GM19025 (cell line): ENCODE measurements at regions not wholly inside any gene's neighbourhood (a gene's known extent, or its start where the extent isn't known, plus 50 kb on each side); places are given as distances from the start of the nearest gene placed in this dataset.

ENCODE experiments used
- ATAC-seq: cut with Tn5 transposase; IDR thresholded peaks from one replicate; pipeline ENCODE4 v1.9.1; 2021; ENCODE audit warnings: mild to moderate bottlenecking, low read depth, moderate library complexity; ENCODE audit not compliant: unreplicated experiment

DNA sequence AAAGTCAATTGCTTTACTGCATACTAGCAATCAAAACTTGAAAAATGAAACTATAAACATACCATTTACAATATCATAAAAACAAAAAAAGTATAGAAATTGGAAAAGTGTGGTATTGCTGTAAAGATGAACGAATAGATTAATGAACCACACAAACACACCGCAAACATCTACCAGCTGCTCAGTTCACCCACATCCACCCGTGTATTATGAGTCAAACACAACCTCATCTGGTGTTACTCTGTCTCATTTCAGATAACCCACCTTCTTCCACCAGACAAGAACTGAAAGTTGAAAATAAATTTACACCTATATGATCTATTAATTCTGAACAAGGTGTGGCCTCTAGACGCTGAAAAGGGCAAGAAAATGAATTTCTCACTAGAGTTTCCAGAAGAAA is 53.3 kb downstream of the BLID start:
- ATAC-seq, result no peak

DNA sequence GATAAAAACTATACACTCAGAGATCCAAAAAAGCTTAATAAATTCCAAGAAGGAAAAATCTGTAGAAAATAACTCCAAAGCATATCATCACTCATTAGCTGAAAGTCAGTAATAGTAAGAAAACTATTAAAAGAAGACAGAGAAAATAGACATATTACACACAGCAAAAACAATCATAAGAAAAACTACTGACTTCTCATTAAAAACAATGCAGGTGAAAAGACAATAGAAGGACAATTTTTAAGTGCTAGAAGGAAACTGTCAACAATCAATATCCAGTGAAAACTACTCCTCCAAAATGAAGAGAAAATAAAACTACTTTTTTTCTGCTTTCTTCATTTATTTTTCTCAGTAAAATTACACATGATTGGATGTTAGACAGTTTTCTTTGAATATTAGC is 56.5 kb downstream of the BLID start:
- ATAC-seq, result no peak

DNA sequence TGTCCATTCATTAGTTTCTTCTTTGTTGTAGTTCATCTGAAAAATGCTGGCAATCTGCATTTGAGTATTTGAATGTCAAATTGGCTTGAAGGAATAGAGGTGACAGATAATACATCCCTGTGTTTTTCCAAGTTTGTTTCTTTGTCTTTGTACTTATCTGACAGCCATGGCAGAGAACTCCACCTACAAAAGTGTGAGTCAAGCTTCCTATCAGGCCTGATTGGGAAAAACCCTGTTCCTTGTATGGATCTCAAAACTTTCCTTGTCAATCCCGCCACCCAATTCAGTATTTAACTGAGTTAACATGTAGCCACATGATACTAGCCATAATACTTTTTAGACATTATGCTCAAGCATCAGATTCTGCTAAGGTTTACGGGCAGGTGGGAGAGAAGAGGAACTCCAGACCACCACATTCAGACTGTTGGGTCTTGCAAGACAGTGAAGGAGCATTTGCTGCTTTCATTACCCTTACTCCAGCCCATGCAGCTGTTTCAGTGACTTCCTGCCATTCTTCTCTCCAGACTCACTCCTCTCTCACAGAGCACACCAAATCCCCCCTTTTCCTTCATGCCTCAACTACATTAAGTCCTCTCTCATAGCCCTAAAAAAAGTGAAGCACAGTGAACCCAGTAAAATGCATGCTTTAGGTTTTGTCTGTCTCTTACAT is 65.9 kb downstream of the BLID start:
- no peak for ATAC-seq

DNA sequence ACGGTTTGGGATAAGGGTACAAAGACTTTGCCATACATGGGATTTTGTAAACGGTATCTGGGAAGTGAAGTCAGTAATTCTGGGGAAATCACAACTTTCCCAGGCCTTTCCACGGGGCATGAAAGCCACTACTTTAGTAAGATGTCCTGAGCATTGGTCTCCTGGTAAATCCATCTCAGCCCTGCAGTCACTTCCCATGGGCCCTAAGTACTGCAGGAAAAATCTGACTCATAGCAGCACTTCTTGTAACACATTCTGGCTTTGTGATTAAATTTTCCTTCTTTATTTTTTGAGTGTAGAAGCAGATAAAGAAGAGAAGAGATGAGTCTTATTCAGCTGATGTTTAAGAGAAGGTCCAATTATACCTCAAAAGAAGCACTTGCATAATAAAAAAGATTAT is 67.6 kb downstream of the BLID start:
- no peak for ATAC-seq

DNA sequence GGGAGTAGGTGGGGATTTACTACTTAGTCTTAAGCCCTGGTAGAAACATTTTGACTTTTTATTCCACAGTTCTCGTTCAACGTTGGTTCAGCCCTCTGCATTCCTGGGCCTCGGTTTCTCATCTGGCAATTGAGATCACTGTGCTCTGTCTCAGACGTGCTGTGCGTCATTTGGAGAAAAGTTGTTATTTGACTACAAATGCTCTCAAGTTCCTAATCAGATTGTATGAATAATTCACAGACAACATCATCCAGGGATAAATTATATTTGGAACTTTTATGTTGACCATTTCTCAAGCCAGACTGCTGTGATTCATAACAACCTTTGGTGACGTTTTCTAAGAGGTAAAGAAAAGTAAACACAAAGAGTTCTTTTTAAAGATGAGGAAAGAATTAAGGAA is 69.2 kb downstream of the BLID start:
- ATAC-seq, result no peak

DNA sequence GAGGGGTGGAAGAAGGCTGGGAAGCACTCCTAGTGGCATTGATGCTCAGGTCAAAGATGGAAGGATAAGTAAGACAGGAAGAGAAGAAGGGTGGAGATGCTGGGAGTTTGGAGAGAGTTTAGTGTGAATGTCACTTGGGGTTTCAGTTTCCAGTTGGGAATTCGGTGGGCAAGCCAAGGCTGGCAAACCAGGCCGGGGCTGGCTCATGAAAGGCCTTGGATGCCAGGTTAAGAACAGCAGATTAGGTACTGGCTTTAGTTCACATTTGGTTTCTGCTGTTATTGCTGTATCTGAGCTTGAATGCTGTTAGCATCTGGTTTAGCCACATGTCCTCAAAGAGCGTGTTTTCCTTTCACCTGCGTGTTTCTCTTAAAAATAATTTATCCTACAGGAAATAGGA is 69.6 kb downstream of the BLID start:
- ATAC-seq, result no peak

DNA sequence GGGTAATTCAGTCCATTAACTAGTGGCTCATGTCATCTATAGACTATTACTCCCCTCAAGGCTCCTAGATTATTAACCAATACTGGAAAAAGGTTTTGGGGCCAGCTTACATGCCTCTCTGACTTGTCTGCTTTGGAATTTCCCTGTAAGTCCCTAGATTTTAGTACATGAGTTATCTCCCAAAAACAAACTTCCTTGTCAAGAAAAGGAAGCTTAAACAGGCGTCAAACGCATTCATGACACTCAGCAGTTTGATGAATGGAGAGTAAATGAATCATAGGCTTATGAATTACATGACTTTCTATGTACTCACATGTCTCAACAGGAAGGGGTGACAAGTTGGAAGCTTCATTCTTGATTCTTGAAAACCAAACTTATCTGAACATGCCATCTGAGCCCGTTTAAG is 70.8 kb downstream of the BLID start:
- ATAC-seq, result no peak

DNA sequence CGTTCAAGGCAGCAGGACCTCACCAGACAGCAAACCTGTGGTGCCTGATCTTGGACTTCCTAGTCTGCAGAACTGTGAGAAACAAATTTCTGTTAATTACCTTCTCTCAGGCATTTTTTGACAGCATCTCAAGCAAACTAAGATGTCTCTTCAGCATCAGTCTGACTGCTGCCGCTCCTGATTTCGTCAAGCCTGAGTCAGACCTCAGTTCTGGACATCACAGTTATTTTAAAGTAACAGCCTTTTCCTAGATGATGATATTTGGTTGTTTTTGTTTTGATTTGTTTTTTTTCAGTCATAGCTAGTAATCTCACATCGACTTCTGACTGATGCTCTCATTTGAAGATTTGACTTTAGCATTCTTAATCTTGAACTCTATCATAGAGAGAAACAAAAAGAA is 71.9 kb downstream of the BLID start:
- ATAC-seq, result no peak

DNA sequence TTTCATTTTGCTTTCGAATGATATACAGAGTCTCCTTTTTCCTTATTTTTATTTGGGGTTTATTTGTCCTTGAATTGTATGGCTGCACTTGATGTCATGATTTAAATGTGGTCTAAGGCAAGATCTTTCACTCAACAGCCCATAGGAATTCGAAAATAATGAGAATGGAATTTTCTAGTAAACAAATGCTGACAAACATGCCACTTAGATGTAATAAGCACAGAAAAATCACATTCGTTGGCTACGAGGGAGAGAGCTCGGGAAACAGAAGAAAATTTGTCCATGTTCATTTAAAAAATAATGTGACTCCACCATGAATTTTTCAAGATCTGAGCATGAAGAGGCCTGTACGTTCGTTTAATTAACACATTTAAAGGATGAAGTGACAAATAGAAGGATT is 73.0 kb downstream of the BLID start:
- no peak for ATAC-seq

DNA sequence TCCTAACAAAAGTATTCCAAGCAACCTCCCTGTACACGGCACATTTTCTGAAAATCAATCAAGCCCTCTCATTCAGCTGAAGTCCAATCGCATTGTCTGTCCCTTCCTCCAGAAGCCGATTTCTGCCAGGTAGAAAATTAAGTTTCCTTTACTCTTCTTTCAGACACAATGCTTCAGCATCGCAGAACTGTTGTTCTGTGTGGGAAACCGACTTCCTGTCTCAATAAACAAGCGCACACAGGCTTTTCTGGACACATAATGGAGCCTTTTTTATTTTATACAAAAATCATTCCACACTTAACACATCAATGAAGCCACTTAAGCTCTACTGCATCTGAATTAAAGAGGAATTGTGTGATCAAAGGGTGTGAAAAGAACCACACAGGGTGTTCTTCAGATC is 75.6 kb downstream of the BLID start:
- ATAC-seq, result no peak

DNA sequence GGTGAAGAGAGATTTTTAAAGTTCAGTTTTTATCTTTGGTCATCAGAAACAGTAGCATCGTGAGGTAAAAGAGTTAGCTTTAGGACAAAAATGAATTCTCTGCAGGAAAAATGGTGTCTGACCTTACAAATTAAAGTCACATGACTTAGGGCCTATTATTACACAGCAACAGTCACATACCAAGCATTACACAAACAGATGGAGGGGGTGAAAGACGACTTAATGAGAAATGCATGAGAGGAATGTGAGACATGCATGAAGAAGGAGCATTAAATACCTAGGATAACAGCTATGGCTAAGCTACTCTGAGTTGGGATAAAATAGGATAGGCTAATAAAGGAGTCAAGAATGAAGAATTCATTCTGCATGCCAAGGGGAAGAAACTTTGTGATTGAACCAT is 77.5 kb downstream of the BLID start:
- no peak for ATAC-seq

DNA sequence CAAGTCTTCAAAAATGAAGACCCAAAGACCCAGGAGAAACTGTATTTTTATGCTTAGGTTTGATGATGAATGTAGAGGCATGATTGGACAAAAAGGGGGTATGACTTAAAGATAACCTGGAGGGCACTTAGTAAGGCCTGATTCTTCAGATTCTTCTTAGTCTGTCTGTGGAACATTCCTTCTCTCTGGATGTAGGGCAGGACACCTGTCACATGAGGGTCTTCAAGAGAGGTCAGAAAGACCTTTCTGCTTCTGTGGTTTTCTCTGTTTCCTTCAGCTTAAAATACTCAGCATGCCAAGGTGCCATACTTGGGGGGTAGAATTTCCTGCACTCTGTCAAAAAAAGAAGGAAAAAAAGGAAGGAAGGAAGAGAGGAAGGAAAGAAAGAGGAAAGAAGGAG is 78.1 kb downstream of the BLID start:
- ATAC-seq, result no peak

DNA sequence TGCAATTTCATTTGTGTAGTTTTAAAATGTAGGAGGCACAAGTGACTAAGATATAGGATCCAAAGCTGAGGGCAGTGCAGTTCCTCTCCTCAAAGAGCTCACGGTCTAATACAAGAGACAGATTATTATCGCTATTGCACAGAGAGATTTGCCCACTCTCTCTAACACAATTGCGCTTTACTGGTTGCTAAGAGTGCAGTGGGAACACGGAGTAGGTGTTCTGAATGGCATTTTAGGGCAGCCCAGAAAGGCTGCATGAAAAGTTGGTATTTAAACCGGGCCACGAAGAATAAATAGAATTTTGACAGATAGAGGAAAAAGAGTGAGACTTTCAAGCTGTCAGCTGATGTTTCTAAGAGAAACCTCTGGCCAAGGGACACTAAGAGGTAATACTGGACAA is 79.5 kb downstream of the BLID start:
- ATAC-seq, result no peak

DNA sequence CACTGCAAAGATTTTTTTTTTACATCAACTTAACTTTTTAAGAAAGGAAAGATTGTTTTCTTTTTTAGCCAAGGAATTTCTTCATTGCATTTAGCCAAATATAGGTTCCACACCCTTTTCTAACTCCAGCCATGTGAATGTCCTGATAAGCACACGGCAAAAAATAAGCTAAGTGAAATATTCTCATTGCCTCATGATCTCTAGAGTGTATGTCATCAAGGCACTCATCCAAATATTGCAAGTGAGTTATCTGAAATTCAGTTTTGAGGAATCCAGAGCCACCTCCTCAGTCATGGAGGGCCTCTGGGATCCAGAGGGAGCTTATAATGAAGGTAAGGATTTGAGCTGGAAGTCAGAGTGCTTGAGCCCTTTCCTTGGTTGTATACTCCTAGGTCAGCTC is 80.0 kb downstream of the BLID start:
- no peak for ATAC-seq

DNA sequence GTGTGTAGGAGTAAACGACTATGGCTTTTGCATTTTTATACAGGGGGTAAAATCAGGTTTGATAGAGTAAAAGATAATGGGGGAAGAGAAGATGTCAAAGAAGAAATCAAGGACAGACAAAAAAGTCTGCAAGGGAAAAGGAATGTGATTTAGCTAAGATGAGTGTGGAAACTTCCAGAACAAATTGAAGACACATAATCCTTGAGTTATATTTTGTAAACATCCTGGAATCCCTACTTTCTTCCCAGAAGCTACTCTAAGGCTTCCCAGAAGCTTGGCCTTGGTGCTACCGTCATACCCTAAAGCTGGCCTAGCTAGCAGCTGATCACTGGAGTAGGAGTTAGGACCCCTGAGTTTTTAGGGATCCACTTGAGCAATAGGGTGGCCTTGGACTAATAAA is 82.4 kb downstream of the BLID start:
- no peak for ATAC-seq

DNA sequence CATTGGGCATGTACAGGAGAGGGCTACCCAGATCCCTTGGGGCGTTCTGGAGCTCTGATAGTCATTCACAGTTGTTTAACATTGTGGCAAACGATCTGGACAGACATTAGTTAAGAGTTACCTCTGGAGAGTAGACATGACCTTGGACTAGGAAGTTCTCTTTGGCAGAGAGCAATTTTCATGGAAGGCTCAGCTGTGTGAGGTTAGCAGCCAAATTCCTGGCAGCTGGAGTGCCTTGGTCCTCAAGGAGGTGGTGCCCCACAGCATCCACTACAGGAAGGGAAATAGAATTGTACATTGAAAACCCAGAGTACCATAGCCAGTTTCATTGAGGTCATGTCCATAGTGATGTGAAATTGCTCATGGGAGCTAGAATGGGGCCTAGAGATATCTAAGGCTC is 82.8 kb downstream of the BLID start:
- ATAC-seq, result no peak

DNA sequence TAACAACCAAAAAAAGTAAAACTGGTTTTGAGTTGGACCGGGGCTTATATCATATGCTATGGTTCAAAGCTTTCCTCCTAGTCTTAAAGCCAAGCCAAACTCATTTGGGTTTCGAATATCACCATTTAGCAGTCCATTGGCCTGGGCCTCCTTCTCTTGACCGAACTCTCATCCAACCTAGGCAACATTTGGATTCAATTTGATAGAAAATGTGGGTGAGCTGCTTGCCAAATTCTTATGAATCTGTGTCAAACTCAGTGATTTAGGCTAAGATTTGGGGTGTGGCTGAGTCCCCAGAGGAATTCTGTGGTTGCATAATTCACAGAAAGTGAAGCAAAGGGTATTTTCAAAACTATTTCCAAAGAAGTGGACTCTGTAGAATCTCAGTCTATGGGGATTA is 83.7 kb downstream of the BLID start:
- no peak for ATAC-seq

DNA sequence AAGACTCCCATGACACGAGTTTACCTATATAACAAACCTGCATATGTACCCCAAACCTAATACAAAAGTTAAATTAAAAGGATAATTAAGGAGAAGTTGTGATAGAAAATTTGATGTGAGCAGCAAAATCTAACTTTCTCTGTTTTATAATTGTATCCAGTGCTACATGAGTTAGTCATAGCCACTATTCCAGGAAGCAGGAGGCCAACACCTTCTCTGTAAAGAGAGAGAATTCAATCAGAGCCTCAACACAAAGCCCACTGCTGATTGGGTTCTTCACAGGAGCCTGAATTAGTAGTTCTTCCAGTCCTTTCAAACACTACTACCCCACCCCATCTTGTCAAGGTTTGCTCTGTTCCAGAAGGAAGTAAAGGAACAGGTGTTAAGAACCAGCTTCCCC is 84.2 kb downstream of the BLID start:
- ATAC-seq, result no peak

DNA sequence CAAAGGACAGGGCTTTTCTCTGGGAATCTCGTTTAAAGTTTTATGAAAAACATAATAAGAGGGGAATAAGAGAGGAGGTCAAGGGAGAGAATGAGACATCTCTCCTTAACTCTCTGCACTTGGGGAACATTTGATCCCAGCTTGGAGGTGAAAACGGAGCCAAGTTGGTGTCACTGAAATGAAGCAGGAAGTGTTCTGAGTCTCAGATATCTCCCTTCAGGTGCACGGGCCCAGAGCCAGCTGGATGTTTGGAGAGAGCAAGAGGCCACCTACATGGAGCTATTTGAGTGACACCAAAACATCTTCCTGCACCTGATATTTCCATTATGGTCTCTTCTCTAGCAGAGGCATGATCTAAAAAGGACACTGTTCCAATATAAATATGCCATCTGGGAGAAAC is 85.7 kb downstream of the BLID start:
- no peak for ATAC-seq

DNA sequence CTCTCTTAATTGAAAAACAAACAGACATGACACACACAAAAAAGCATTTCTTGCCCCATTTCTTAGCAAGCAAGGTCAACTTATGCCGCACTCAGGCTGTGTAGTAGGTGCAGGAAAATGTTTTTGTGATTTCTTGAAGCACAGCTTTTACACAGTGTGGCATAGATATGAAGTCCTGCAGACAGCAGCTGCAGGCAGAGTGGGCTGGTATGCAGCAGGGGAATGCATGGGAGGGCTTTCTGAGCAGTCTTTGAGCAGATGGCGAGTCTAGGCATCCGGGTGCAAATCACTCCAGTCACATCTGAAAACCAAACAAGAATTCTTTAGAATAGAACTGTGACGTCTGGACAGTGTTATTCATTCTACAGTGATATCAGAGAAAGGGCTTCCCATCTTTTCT is 87.5 kb downstream of the BLID start:
- ATAC-seq, result no peak

DNA sequence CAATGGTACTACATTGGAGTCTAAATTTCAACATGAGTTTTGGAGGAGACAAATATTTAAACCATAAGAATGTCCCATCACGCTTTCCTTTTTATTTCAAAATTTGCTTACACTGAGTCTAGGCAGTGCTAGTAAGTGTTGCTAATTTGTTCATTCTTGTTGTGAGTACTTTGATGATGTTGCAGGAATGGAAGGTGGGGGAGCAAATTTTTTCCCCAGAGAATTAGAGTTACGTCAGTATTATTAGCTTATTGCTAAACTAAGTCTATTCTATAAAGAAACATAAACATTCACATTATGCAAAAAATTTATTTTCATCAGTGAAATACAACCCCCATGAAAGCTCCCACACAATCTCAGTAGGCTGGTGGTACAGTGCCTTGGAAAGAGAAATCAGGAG is 88.0 kb downstream of the BLID start:
- ATAC-seq, result no peak

DNA sequence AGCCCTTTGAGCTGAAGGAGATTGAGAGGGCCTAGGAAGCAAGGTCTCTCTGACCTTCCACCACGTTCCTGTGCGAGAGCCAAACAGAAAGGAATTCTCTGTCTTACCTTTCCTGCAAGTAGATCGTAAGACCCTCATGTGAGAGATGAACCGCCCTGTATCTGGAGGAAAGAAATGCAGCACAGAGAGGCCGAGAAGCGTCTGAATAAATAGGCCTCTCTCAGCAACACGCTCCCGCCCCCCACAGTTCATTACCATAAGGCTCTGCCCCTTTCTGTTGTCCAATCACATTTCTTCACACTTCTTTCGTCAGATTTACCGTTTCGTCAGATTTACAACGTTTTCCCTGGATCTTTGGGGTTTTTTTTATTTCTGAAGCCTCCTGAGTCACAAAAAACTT is 90.3 kb downstream of the BLID start:
- no peak for ATAC-seq

DNA sequence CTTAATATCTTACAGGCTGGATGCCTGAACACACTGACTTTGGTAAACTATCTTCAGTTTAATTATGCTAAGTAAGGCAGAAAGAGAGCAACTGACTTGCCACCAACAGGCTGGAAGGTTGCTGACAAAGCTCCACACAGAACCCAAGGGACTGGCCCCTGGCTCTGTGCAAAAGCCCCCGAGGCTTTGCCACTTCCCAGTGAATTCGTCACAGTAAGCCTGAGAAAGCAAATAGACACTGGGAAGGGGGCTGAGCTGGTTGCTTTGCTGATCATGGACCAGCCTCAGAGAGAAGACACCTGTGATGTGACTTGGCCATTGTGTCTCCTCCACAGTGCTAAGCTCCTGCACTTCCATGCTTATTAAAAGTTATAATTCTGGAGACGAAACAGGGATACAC is 91.7 kb downstream of the BLID start:
- no peak for ATAC-seq
